Heart left ventricle (tissue), 16 donors: ENCODE measurements at regions not wholly inside any gene's neighbourhood (a gene's known extent, or its start where the extent isn't known, plus 50 kb on each side); places are given as distances from the start of the nearest gene placed in this dataset.

Experiments
- ATAC-seq, 4 donors: fragments of 200-7000 bp; cut with Tn5 transposase; one replicate each; pipeline ENCODE4 v1.9.1; 2020 to 2022; ENCODE audit warnings: moderate library complexity in 4 of 4, mild to moderate bottlenecking in 3 of 4, moderate number of reproducible peaks in 1 of 4
- DNase-seq, 5 donors: peaks; one replicate each; pipeline ENCODE4 v3.0.0-alpha.2; 2020
- H3K27ac ChIP-seq, 12 donors: fragments of 200-600 bp; sonication (generic) in 4 of 12; one replicate each; pipeline versions ENCODE4 v1.5.0 to v1.8.0; 2016 to 2022; ENCODE audit warnings: mild to moderate bottlenecking in 2 of 12
- H3K27me3 ChIP-seq, 9 donors: fragments of 200-600 bp; sonication (generic) in 2 of 9; one replicate each; pipeline versions ENCODE4 v1.5.1 to v1.8.0; 2016 to 2022; ENCODE audit warnings: mild to moderate bottlenecking in 3 of 9
- H3K36me3 ChIP-seq, 9 donors: fragments of 200-600 bp; sonication (generic) in 2 of 9; one replicate each; pipeline versions ENCODE4 v1.5.0 to v1.8.0; 2018 to 2022; ENCODE audit warnings: mild to moderate bottlenecking in 2 of 9
- H3K4me1 ChIP-seq, 12 donors: fragments of 200-600 bp; sonication (generic) in 4 of 12; one replicate each; pipeline versions ENCODE4 v1.5.0 to v1.8.0; 2016 to 2022; ENCODE audit warnings: mild to moderate bottlenecking in 3 of 12
- H3K4me3 ChIP-seq, 12 donors: fragments of 200-600 bp; sonication (generic) in 4 of 12; one replicate each; pipeline versions ENCODE4 v1.5.0 to v1.8.0; 2017 to 2022; ENCODE audit warnings: mild to moderate bottlenecking in 9 of 12, moderate library complexity in 4 of 12
- H3K9me3 ChIP-seq, 12 donors: fragments of 200-600 bp; sonication (generic) in 4 of 12; one replicate each; pipeline versions ENCODE4 v1.5.0 to v1.8.0; 2016 to 2022; ENCODE audit warnings: mild to moderate bottlenecking in 1 of 12
- POLR2A ChIP-seq, 2 donors: fragments of 450-650 bp; IDR thresholded peaks; one replicate each; pipeline ENCODE4 v1.6.1; 2017; ENCODE audit warnings: antibody characterized with exemption in 2 of 2, mild to moderate bottlenecking in 2 of 2, moderate library complexity in 2 of 2
- WGBS, 4 donors: extraction: QIAGEN DNeasy Blood & Tissue Kit in 2 of 4; methylation state at CpG; one replicate each; pipeline versions ENCODE4 v1.1.5 to v1.1.7; 2013 to 2018; 5-methylcytosine and 5-hydroxymethylcytosine counted together
- intact Hi-C, 10 donors: fragments of 100-400 bp; cut with DNase I; formaldehyde crosslinking; loops; one replicate each; pipeline versions ENCODE4 v1.11.1 to v1.14.2; 2022
- TF ChIP-seq, protein P1 (sequence below), 12 donors: fragments of 200-600 bp; sonication (generic) in 4 of 12; IDR thresholded peaks; one replicate each; pipeline versions ENCODE4 v1.5.0 to v1.8.0; 2018 to 2022; ENCODE audit warnings: antibody characterized with exemption in 12 of 12, mild to moderate bottlenecking in 5 of 12
- donor health status: ischemic (EF 13 %, LVEDD 7.1; RV severe dilation, severe dysfunction).
- donor health status: healthy with polysubstance abuse.
- donor health status: DM: no; HTN: yes; CAD: no.
- donor health status: DM: no; HTN: no; CAD: no.
- donor health status: ischemic (EF 25% LVEDD 6.9; RV normal size, moderate dysfunction).
- donor health status: ischemic (EF 25% LVEDD 5.7; RV mildly dilated, moderate dysfunction).
- donor health status: healthy.
- donor health status: DM: yes; HTN: yes; CAD: no.
- donor health status: ischemic (EF 35%, LVEDD 5.7; RV mildly dilated, moderate dysfunction).
- donor health status: nonischemic (EF 11% LVEDD 7.7; RV severe dilation, severe dysfunction).
- donor health status: DM: yes; HTN: yes; CAD: no.
- donor health status: PGD.
- donor health status: ischemic (EF 29% LVEDD 5.4; RV normal size, mild dysfunction).
- donor health status: nonischemic (EF 23%, LVEDD 6.1; RV moderate dilation, normal function).

DNA sequence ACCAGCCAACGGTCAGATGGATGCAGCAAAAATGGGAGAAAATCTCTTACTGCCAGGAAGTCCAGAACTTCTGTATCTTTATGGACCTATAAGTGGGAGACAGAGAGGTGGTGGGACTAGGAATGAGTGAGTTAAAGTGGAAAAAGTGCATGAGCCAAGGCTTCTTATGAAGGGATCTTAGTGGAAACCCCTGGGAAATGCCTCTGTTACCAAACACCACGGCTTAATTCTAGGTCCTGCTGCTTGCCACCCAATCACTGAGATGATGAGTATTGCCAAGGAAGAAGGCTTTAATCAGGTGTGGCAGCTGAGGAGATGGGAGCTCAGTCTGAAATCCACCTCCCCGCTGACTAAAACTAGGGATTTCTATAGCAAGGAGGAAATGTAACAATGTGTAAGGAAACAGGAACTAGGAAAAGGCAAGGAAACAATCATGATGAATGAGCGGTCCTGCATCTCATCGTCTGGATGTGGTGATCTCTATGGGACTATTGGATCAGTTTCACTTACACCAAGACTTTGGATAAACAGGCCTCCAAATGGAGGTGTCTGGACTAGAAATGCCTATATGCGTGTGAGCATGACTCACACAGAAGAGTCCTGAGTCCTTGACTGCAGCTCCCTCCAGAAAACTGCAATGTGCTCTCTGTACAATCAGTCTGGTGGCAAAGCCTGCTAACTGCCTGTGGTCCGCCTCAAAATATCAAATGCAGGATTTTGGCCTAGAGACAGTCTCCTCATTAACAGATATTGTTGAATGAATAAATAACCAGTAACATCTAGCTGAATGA lies 98.2 kb upstream of the PRR16 start:
- ATAC-seq: no peak
- intact Hi-C loops: no loop called here
- WGBS, 4 donors: 76 to 84% (median 81%) methylated on average over 7 of the region's 7 CpGs

DNA sequence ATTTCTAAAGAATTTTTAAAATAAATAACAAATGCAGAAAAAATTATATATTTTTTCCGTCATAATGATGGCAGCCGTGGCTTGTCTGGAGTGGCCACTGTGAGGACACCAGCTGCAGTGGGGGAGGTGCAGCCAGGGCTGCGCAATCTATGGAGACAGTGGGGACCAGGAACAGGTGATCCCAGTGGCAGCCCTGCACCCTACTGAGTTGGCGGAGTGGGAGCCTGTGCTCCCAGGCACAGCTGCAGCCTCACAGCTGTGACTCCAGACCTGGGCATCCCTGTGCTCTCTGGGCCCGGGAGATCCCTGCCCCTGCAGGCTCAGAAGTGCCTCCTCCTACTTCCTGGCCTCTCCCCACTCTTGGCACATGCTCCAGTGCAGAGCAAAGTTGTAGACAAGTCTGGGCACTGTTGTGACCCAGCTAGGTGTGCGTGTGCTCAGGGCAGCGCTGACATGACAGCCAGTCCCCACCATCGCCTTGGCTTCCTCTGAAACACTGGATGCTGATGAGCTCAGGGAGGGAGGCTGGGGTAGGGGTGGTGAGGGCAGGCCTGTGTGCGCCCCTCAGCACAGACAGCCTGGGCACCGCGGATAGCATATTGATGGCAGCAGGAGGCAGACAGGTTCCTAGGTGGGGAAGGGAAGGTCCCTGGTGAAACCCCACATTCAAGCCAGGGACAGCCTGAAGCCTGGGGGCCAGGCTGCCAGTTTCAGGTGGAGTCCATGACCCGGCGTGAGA lies 96.0 kb upstream of the PRR16 start:
- TF ChIP-seq, protein P1, sequence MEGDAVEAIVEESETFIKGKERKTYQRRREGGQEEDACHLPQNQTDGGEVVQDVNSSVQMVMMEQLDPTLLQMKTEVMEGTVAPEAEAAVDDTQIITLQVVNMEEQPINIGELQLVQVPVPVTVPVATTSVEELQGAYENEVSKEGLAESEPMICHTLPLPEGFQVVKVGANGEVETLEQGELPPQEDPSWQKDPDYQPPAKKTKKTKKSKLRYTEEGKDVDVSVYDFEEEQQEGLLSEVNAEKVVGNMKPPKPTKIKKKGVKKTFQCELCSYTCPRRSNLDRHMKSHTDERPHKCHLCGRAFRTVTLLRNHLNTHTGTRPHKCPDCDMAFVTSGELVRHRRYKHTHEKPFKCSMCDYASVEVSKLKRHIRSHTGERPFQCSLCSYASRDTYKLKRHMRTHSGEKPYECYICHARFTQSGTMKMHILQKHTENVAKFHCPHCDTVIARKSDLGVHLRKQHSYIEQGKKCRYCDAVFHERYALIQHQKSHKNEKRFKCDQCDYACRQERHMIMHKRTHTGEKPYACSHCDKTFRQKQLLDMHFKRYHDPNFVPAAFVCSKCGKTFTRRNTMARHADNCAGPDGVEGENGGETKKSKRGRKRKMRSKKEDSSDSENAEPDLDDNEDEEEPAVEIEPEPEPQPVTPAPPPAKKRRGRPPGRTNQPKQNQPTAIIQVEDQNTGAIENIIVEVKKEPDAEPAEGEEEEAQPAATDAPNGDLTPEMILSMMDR (IDR thresholded peaks at IDR 0.05): no peak
- no peak for TF ChIP-seq POLR2A (IDR thresholded peaks at IDR 0.05)
- DNase-seq (no peak), ATAC-seq (no peak)
- Histone ChIP-seq H3K36me3 (no peaks in the 10 kb centered on the region), H3K4me1 (peaks cover 0 to 9% (median 0%) of the 10 kb centered on the region in 12 donors), H3K9me3 (no peaks in the 10 kb centered on the region), H3K27ac (no peak overlapping the region), H3K27me3 (no peaks in the 10 kb centered on the region), H3K4me3 (no peak overlapping the region)
- intact Hi-C loops: no loop called here
- WGBS, 4 donors: 92 to 95% (median 94%) methylated on average over 9 to 13 of the region's 13 CpGs

More for the DNA sequence above, 98.2 kb upstream of the PRR16 start:
- no peaks in the 10 kb centered on the region for H3K27me3 ChIP-seq
- no peak for TF ChIP-seq POLR2A (IDR thresholded peaks at IDR 0.05)
- TF ChIP-seq, protein P1 (IDR thresholded peaks at IDR 0.05): no peak
- H3K36me3 ChIP-seq: no peaks in the 10 kb centered on the region
- no peaks in the 10 kb centered on the region for H3K4me1 ChIP-seq
- H3K9me3 ChIP-seq: no peaks in the 10 kb centered on the region
- H3K4me3 ChIP-seq: no peak overlapping the region
- no peak for DNase-seq
- no peak overlapping the region for H3K27ac ChIP-seq

DNA sequence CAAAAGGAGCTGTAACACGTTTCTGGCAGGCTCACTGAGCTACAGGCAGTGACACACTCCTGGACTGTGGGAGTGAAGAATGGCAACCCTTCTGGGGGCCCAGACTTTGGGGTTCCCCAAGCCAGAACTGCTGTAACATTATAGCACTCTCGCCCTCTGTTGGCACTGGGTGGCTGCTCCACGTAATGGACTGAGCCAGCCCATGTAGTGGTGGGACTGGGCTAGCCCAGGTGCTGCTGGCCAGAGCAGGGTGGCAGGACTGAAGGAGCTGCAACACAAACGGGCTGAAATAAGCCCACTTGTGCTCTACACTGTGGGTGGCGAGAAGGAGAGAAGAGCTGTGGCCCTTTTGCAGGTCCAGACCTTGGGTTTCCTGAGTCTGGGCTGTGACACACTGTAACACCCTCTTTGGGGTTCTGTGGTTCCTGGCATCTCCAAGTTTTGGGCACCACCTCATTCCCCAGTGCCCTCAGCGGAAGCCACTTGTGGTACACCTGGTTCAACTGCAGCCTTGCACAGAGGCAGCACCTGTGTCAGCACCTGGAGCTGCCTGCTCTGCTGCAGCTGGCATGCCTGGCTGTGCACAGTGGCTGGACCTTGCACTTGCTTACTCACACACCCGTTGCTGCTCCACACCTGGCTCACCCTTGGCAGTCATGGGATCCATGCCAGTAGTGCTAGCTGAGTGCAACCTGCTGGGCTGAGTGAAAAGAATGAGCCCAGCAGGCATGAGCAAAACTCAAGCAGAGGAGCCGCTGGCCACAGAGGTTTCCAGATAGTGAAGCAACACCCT lies 95.0 kb upstream of the PRR16 start:
- Histone ChIP-seq H3K27ac (no peak overlapping the region), H3K4me1 (peaks cover 0 to 9% (median 0%) of the 10 kb centered on the region in 12 donors), H3K36me3 (no peaks in the 10 kb centered on the region), H3K4me3 (no peak overlapping the region), H3K27me3 (no peaks in the 10 kb centered on the region), H3K9me3 (no peaks in the 10 kb centered on the region)
- WGBS, 4 donors: 64 to 81% (median 76%) methylated on average over 3 to 8 of the region's 8 CpGs
- DNase-seq (no peak), ATAC-seq (peak in 1 of 4 donors; percentile 27)
- intact Hi-C loops: no loop called here
- TF ChIP-seq, protein P1 (IDR thresholded peaks at IDR 0.05): no peak
- no peak for TF ChIP-seq POLR2A (IDR thresholded peaks at IDR 0.05)
